ENCODE measurements at regions not wholly inside any gene's neighbourhood (a gene's known extent, or its start where the extent isn't known, plus 50 kb on each side); places are given as distances from the start of the nearest gene placed in this dataset.

DNA sequence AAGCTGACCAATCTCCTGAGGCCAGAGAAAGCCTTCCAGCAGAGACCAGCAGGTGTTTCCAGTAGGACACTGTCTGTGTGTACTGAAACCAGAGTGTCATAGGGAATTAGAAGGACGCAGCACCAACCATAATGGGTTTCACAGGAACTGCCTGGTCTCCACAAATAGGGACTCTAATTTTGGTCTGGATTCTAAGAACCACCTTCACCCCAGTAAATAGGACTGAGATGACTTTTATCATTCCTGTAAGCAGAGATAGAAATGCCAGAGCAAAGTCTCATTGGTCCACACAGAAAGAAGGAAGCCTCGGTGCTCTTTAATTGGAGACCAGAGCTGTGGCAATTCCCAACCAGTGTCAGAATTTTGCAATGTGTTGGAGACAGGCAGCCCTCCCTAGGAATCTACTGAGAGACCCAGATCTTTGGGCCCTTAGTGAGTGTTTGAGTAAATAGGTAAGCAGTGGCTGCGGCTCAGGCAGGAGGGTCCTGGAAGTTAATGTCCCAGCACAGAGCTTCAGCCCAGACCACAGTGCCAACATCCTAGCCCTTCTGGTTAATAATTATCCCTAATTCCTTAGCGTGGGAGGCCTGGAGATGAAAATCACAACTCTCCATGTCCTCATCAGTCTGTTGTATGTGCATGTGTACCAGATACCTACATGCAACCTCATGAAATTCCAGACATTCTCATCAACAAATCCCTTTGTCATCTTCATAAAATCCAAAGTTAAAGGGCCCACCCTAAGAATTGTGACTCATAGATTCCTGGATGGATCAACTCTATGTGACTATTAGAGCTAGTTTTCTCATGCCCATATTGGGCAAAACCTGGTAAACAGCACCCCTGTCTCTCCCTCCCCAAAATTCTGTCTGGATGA lies 81.2 kb downstream of the UNC5CL start:
- H4K20me1 ChIP-seq (ENCODE audit: low read depth, low read length), result no peaks in the 10 kb centered on the region
- H3K4me2 ChIP-seq (ENCODE audit: low read depth, low read length, poor library complexity, severe bottlenecking), result no peak overlapping the region
- H3K9me3 ChIP-seq (ENCODE audit: insufficient read depth, low read length), result no peaks in the 10 kb centered on the region
- H3K9ac ChIP-seq (ENCODE audit: low read length), result no peak overlapping the region
- no peaks in the 10 kb centered on the region for H3K36me3 ChIP-seq (ENCODE audit: low read length)
- H3K9me2 ChIP-seq (replicated peaks; ENCODE audit: insufficient read depth, low read length), result no peaks in the 10 kb centered on the region
- no peak overlapping the region for H3K27ac ChIP-seq (ENCODE audit: low read depth, low read length)
- H2AFZ ChIP-seq (ENCODE audit: low read depth, low read length, severe bottlenecking), result no peak overlapping the region
- no peaks in the 10 kb centered on the region for H3K79me2 ChIP-seq (ENCODE audit: insufficient read depth, low read length)
- H3K27me3 ChIP-seq (ENCODE audit: low read length), result no peaks in the 10 kb centered on the region
- H3F3A ChIP-seq (ENCODE audit: insufficient read depth), result no peaks in the 10 kb centered on the region
- H3K4me3 ChIP-seq (ENCODE audit: insufficient read depth, low read length, poor library complexity, severe bottlenecking), result no peak overlapping the region
- TF ChIP-seq, protein P1, sequence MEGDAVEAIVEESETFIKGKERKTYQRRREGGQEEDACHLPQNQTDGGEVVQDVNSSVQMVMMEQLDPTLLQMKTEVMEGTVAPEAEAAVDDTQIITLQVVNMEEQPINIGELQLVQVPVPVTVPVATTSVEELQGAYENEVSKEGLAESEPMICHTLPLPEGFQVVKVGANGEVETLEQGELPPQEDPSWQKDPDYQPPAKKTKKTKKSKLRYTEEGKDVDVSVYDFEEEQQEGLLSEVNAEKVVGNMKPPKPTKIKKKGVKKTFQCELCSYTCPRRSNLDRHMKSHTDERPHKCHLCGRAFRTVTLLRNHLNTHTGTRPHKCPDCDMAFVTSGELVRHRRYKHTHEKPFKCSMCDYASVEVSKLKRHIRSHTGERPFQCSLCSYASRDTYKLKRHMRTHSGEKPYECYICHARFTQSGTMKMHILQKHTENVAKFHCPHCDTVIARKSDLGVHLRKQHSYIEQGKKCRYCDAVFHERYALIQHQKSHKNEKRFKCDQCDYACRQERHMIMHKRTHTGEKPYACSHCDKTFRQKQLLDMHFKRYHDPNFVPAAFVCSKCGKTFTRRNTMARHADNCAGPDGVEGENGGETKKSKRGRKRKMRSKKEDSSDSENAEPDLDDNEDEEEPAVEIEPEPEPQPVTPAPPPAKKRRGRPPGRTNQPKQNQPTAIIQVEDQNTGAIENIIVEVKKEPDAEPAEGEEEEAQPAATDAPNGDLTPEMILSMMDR (IDR thresholded peaks at IDR 0.05; ENCODE audit: insufficient read depth, low read length, poor library complexity, severe bottlenecking), result no peak
- no peak for TF ChIP-seq EZH2phosphoT487 (conservative IDR thresholded peaks at IDR 0.05; ENCODE audit: low read length)

DNA sequence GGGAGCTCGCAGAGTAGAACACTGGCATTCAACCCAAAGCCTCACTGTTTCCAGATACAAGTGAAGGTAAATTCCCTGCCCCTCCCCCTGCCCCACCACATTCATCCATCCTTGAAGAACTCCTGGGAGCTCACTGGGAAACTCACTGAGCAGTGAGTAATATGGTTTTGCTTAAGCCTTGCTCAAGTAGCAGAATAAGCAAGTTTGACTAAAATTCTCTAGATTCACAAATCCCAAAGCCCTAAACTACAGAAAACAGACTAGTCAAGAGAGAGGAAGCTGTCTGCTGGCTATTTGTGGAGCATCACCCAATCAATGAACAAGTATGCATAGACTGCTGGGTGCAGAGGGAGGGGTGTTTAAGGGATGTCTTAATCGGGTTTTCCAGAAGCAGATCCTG lies 82.1 kb downstream of the UNC5CL start:
- no peak for TF ChIP-seq EZH2phosphoT487 (conservative IDR thresholded peaks at IDR 0.05; ENCODE audit: low read length)
- TF ChIP-seq, protein P1 (IDR thresholded peaks at IDR 0.05; ENCODE audit: insufficient read depth, low read length, poor library complexity, severe bottlenecking), result no peak
- Histone ChIP-seq H3K4me2 (ENCODE audit: low read depth, low read length, poor library complexity, severe bottlenecking) (no peak overlapping the region), H3K9ac (ENCODE audit: low read length) (no peak overlapping the region), H3F3A (ENCODE audit: insufficient read depth) (no peaks in the 10 kb centered on the region), H4K20me1 (ENCODE audit: low read depth, low read length) (no peaks in the 10 kb centered on the region), H3K27ac (ENCODE audit: low read depth, low read length) (no peak overlapping the region), H2AFZ (ENCODE audit: low read depth, low read length, severe bottlenecking) (no peak overlapping the region), H3K36me3 (ENCODE audit: low read length) (no peaks in the 10 kb centered on the region), H3K79me2 (ENCODE audit: insufficient read depth, low read length) (no peaks in the 10 kb centered on the region), H3K9me2 (replicated peaks; ENCODE audit: insufficient read depth, low read length) (no peaks in the 10 kb centered on the region), H3K9me3 (ENCODE audit: insufficient read depth, low read length) (no peaks in the 10 kb centered on the region), H3K4me3 (ENCODE audit: insufficient read depth, low read length, poor library complexity, severe bottlenecking) (no peak overlapping the region), H3K27me3 (ENCODE audit: low read length) (0 out of 2 replicates have a peak, but pooled peaks cover 3% of the 10 kb centered on the region)

DNA sequence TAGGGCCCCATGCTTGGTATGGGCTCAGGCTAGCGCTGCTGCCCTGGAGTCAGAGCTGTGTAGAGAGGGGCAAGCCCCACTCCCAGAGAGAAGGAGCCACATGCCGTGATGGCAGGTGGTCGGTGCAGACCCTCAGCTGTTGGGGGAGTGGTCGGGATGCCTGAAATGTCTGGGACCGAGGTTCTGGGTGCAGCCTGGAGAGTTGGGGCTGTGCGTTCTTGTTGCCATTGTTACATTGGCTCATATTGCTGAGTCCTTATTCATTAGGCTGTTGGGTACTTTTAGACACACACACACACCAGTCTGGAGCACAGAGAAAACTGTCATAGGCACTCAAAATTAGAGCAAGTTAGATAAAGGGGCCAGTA lies 83.9 kb downstream of the UNC5CL start:
- no peak for TF ChIP-seq EZH2phosphoT487 (conservative IDR thresholded peaks at IDR 0.05; ENCODE audit: low read length)
- TF ChIP-seq, protein P1 (IDR thresholded peaks at IDR 0.05; ENCODE audit: insufficient read depth, low read length, poor library complexity, severe bottlenecking), result no peak
- Histone ChIP-seq H3K27me3 (ENCODE audit: low read length) (0 out of 2 replicates have a peak, but pooled peaks cover 3% of the 10 kb centered on the region), H3K36me3 (ENCODE audit: low read length) (no peaks in the 10 kb centered on the region), H3K27ac (ENCODE audit: low read depth, low read length) (no peak overlapping the region), H3K4me2 (ENCODE audit: low read depth, low read length, poor library complexity, severe bottlenecking) (no peak overlapping the region), H4K20me1 (ENCODE audit: low read depth, low read length) (no peaks in the 10 kb centered on the region), H3K79me2 (ENCODE audit: insufficient read depth, low read length) (no peaks in the 10 kb centered on the region), H2AFZ (ENCODE audit: low read depth, low read length, severe bottlenecking) (no peak overlapping the region), H3K4me3 (ENCODE audit: insufficient read depth, low read length, poor library complexity, severe bottlenecking) (no peak overlapping the region), H3K9me3 (ENCODE audit: insufficient read depth, low read length) (no peaks in the 10 kb centered on the region), H3K9ac (ENCODE audit: low read length) (no peak overlapping the region), H3F3A (ENCODE audit: insufficient read depth) (no peaks in the 10 kb centered on the region), H3K9me2 (replicated peaks; ENCODE audit: insufficient read depth, low read length) (no peaks in the 10 kb centered on the region)
